Common myeloid progenitor, CD34-positive (primary cell): ENCODE measurements at regions not wholly inside any gene's neighbourhood (a gene's known extent, or its start where the extent isn't known, plus 50 kb on each side); places are given as distances from the start of the nearest gene placed in this dataset.
A peak's percentile ranks its signal among the peaks of the same experiment; 100 is the strongest.
"Not testable (repeated sequence)": the region's sequence is repeated elsewhere in the genome, so short reads cannot be mapped to it uniquely, and the experiment has no call there.

Source experiments
- CTCF ChIA-PET: fragments of 350-600 bp; sonication (Branson Sonifier 250); formaldehyde crosslinking; loops from one replicate; lab custom pipeline; 2021; ENCODE audit warnings: antibody characterized with exemption; lab: Charles Lee
- POLR2A ChIA-PET: fragments of 350-600 bp; sonication (Branson Sonifier 250); formaldehyde crosslinking; loops from one replicate; lab custom pipeline; 2021; ENCODE audit warnings: antibody characterized with exemption; lab: Charles Lee
- DNase-seq, 3 donors: peaks; one replicate each; pipeline versions ENCODE4 v3.0.0 to v3.0.0-alpha.2; 2013
- H3K27ac ChIP-seq, 2 experiments: 1 replicate in 1 of 2; 2 replicates in 1 of 2; pipeline ENCODE4 v1.7.0; 2013; ENCODE audit warnings: inconsistent platforms in 2 of 2, low read length in 2 of 2, mild to moderate bottlenecking in 2 of 2, low read depth in 1 of 2, moderate library complexity in 1 of 2; ENCODE audit not compliant: severe bottlenecking in 2 of 2, insufficient read depth in 1 of 2, poor library complexity in 1 of 2
- H3K27me3 ChIP-seq, 5 experiments: replicated peaks in 2 of 5; 1 replicate in 3 of 5; 2 replicates in 2 of 5; pipeline versions ENCODE4 v1.6.1 to v1.7.0; 2013; ENCODE audit warnings: low read length in 4 of 5, mild to moderate bottlenecking in 2 of 5, moderate library complexity in 2 of 5, inconsistent platforms in 1 of 5; ENCODE audit not compliant: insufficient read depth in 5 of 5, control insufficient read depth in 4 of 5
- H3K36me3 ChIP-seq, 4 experiments: 1 replicate in 2 of 4; 2 replicates in 2 of 4; pipeline versions ENCODE4 v1.6.1 to v1.7.0; 2013; ENCODE audit warnings: low read length in 3 of 4, control low read depth in 1 of 4, mild to moderate bottlenecking in 1 of 4; ENCODE audit not compliant: control insufficient read depth in 4 of 4, insufficient read depth in 4 of 4
- H3K4me1 ChIP-seq, 4 experiments: 1 replicate in 3 of 4; 2 replicates in 1 of 4; pipeline versions ENCODE4 v1.6.1 to v1.7.1; 2013; ENCODE audit warnings: low read length in 3 of 4, mild to moderate bottlenecking in 3 of 4, control low read depth in 1 of 4, inconsistent platforms in 1 of 4, moderate library complexity in 1 of 4; ENCODE audit not compliant: control insufficient read depth in 4 of 4, insufficient read depth in 4 of 4; ENCODE audit errors: control extremely low read depth in 1 of 4
- H3K4me3 ChIP-seq, 7 experiments: 1 replicate in 4 of 7; 2 replicates in 3 of 7; pipeline versions ENCODE4 v1.5.1 to v1.7.0; 2013; ENCODE audit warnings: mild to moderate bottlenecking in 7 of 7, low read length in 6 of 7, moderate library complexity in 6 of 7, inconsistent platforms in 2 of 7, low read depth in 2 of 7, control low read depth in 1 of 7; ENCODE audit not compliant: insufficient read depth in 4 of 7, control insufficient read depth in 1 of 7; ENCODE audit errors: extremely low read depth in 1 of 7
- H3K9me3 ChIP-seq, 5 experiments: 1 replicate in 4 of 5; 2 replicates in 1 of 5; pipeline versions ENCODE4 v1.6.1 to v1.7.1; 2013; ENCODE audit warnings: low read length in 4 of 5, mild to moderate bottlenecking in 2 of 5, inconsistent platforms in 1 of 5, low read depth in 1 of 5, moderate library complexity in 1 of 5; ENCODE audit not compliant: control insufficient read depth in 4 of 5, insufficient read depth in 2 of 5; ENCODE audit errors: control extremely low read depth in 1 of 5
- WGBS: methylation state at CpG from one replicate; pipeline ENCODE4 v1.1.5; 2013; ENCODE audit not compliant: insufficient coverage; 5-methylcytosine and 5-hydroxymethylcytosine counted together

DNA sequence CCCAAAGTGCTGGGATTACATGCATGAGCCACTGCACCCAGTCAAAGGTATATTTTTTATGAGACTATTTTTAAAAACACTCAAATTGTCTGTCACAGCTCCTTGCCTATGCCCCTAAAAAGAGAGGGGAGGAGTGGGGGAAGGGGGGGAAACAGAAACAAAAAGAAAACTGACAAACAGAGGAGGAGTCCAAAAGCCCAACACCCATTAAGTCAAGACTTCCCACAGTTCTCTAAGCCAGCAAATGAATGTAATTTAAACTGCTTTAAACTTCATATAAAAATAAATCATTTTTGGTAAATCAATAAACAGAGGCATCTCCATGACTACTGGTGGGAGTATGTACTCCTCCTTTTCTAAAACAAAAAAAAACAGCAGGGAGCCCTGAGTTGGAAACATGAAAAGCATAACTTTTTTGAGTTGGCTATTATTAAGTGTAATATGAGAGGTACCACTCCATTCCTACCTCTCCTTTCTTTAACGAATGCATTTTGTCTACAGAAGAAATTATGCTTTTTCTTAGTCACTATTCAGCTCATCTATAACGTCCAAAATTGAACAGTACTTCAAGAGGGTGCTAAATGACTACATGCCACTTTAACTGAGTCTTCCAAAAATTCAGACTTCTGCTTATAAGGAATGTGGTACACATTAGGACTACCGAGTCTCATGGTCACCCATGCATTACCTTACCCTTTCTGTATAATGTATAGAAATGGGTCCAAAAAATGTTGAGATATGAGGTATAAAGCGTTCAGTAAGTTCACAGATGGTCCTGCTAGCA, 119.0 kb upstream of the PRSS16 start:
- Histone ChIP-seq H3K4me1 (peaks cover 11 to 42% (median 28%) of the 10 kb centered on the region in 4 experiments), H3K36me3 (no peaks in the 10 kb centered on the region), H3K9me3 (no peaks in the 10 kb centered on the region), H3K4me3 (peak overlapping the region in 1 of 7 experiments; percentile 74), H3K27me3 (no peaks in the 10 kb centered on the region), H3K27ac (peak overlapping the region in 1 of 2 experiments; percentile 90)
- POLR2A ChIA-PET: interaction anchor here (0.6 to 1.4 kb wide), 2 partner anchors 17 to 19 kb away, joined by 3 to 9 read pairs; a partner anchor contains a TSS
- 100% methylated on average over 4 of the region's 4 CpGs for WGBS
- DNase-seq: peak in 2 of 3 donors; percentile 56 to 65
- CTCF ChIA-PET: interaction anchor here (0.6 to 2.6 kb wide), 6 partner anchors 15 to 265 kb away, joined by 3 to 12 read pairs (median 3); a partner anchor contains a TSS

DNA sequence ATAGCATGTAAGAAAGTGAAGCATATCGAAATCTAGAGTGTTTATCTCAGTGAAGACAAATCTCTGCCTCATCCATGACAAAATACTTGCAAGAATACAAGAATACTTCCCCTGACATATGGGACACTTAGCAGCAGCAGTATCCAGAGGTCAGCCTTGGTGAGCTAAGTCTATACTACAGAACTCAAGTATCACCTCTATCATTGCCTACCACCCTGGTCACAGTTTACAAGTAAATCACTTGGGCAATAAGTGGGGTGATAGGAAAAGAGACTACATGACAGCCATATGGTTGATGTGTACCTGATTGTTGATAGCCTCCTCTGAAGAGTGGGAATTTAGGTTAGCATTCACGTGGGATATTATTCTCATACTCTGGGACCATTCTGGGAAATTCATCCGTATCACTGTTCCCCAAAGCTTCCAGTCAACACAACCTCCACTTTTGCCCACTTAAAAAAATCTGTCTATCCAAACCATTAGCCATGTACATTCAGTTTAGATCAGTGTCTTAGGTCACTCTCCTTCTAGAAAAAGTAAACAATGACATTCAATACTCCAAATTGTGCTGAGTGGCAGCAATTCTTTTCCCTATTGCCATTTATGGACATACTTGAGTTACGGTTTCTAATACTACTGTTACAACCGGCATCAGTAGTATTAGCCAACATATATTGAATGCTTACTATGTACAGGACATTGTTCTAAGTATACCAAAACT, 118.2 kb upstream of the PRSS16 start:
- no peak for DNase-seq
- 100% methylated on average over 1 of the region's 5 CpGs for WGBS
- Histone ChIP-seq H3K27me3 (no peaks in the 10 kb centered on the region), H3K27ac (peak overlapping the region in 1 of 2 experiments; percentile 90), H3K4me1 (peaks cover 16 to 49% (median 35%) of the 10 kb centered on the region in 4 experiments), H3K4me3 (peak overlapping the region in 1 of 7 experiments; percentile 92), H3K9me3 (no peaks in the 10 kb centered on the region), H3K36me3 (no peaks in the 10 kb centered on the region)
- CTCF ChIA-PET: interaction anchor here (0.6 to 2.6 kb wide), 6 partner anchors 10 to 98 kb away, joined by 3 to 12 read pairs (median 3); a partner anchor contains a TSS
- POLR2A ChIA-PET: interaction anchor here (0.6 to 1.4 kb wide), 2 partner anchors 16 to 18 kb away, joined by 3 to 9 read pairs; a partner anchor contains a TSS

DNA sequence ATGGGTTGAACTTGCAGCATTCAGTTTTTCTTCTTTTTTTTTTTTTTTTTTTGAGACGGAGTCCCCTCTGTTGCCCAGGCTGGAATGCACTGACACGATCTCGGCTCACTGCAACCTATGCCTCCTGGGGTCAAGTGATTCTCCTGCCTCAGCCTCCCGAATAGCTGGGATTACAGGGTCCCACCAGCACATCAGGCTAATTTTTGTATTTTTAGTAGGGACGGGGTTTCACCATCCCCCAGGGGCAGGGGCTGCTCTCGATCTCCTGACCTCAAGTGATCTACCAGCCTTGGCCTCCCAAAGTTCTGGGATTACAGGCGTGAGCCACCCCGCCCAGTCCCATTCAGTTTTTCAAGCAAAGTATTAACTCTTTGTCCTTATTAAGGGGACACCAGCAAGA, 117.6 kb upstream of the PRSS16 start:
- Histone ChIP-seq H3K4me1 (peaks cover 16 to 56% (median 40%) of the 10 kb centered on the region in 4 experiments), H3K27ac (peak overlapping the region in 1 of 2 experiments; percentile 90), H3K36me3 (no peaks in the 10 kb centered on the region), H3K4me3 (peak overlapping the region in 2 of 7 experiments; percentile 82 to 92), H3K27me3 (no peaks in the 10 kb centered on the region), H3K9me3 (no peaks in the 10 kb centered on the region)
- CTCF ChIA-PET: interaction anchor here (1.0 to 1.3 kb wide), 2 partner anchors 9 to 30 kb away, joined by 3 to 4 read pairs; a partner anchor contains a TSS
- DNase-seq: no peak
- WGBS: 94% methylated on average over 7 of the region's 8 CpGs
- POLR2A ChIA-PET: no interaction called here

DNA sequence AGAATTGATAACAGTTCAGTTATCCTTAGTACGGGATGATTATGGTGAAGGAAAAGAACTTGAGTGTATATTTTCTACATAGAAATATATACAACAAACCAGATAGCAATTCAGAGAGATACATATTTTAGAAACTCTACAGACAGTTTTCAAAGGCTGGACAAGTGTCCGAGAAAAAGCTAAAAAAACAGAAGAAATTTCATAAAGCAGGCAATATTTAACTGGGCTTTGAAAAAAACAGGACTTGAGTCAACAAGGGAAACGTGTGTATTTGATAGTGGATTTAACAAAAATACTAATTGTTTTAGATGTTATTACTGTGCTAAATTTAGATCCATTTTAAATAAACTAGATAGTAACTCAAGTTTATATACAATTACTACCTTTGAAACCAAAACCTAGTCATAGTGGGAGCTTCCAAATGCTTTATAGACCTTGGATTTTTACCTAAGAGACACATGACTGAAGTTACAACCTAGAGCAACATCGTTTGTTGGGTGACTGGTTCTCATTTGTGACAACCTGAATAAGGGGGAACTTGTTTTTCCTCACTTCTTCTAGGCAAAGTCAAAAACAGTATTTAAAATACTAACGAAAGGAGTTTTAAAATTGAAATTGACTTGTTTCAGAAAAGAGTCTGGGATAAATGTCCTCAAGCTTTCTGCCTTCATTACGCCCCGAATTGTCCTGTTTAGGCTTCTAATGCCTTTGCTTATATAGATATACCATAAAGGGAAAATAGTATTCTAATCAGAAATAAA, 116.7 kb upstream of the PRSS16 start:
- Histone ChIP-seq H3K4me3 (peak overlapping the region in 6 of 7 experiments; percentile 82 to 92 (median 84)), H3K4me1 (peaks cover 16 to 62% (median 44%) of the 10 kb centered on the region in 4 experiments), H3K27me3 (no peaks in the 10 kb centered on the region), H3K36me3 (no peaks in the 10 kb centered on the region), H3K27ac (peak overlapping the region; percentile 61 to 90), H3K9me3 (no peaks in the 10 kb centered on the region)
- WGBS: 83% methylated on average over 1 of the region's 7 CpGs
- ChIA-PET CTCF (interaction anchor here (0.7 to 2.2 kb wide), 4 partner anchors 14 to 764 kb away, joined by 3 to 9 read pairs (median 4); no protein-coding TSS in a partner anchor), POLR2A (interaction anchor here (4.2 kb wide), 1 partner anchor 16 kb away, joined by 46 read pairs; a partner anchor contains a TSS)
- DNase-seq: peak in 2 of 3 donors; percentile 22 to 31

DNA sequence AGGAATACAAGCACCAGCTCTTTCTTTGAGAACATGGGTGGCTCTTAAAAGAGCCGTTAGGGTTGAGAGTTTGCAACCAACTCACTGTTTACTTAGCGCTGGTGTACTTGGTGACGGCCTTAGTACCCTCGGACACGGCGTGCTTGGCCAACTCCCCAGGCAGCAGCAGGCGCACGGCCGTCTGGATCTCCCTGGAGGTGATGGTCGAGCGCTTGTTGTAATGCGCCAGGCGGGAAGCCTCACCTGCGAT, 115.3 kb upstream of the PRSS16 start:
- Histone ChIP-seq H3K4me1 (peaks cover 16 to 70% (median 44%) of the 10 kb centered on the region in 4 experiments), H3K4me3 (peak overlapping the region; percentile 61 to 92 (median 84)), H3K27ac (peak overlapping the region in 1 of 2 experiments; percentile 90)
- WGBS: 0% methylated on average over 12 of the region's 14 CpGs
- H3K9me3 ChIP-seq, DNase-seq, H3K27me3 ChIP-seq, H3K36me3 ChIP-seq: not testable (repeated sequence)
- CTCF ChIA-PET: interaction anchor here (0.6 to 2.2 kb wide), 5 partner anchors 13 to 934 kb away, joined by 3 to 9 read pairs (median 4); a partner anchor contains a TSS
- POLR2A ChIA-PET: interaction anchor here (0.7 to 4.2 kb wide), 5 partner anchors 11 to 1099 kb away, joined by 3 to 46 read pairs (median 8); a partner anchor contains a TSS

DNA sequence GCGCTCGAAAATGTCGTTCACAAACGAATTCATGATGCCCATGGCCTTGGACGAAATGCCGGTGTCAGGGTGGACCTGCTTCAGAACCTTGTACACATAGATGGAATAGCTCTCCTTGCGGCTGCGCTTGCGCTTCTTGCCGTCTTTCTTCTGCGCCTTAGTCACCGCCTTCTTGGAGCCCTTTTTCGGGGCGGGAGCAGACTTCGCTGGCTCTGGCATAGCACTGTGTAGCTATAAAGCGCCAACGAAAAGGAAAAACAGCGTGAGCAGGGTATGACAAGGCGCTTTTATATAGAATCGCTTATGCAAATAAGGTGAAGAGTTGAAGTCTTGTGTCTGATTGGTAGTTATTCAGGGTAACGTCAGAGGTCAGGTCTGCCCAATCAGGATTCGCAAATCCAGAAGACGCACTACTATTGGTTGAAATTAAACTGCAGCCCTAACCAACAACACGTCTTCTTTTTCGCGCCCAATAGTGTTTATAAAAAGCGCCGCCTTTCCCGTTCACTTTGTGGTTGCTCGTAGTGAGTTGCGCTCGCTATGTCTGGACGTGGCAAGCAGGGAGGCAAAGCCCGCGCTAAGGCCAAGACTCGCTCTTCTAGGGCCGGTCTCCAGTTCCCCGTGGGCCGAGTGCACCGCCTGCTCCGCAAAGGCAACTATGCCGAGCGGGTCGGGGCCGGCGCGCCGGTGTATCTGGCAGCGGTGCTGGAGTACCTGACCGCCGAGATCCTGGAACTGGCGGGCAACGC, 114.8 kb upstream of the PRSS16 start:
- Histone ChIP-seq H3K27me3 (no peaks in the 10 kb centered on the region), H3K4me1 (peaks cover 11 to 72% (median 43%) of the 10 kb centered on the region in 4 experiments), H3K9me3 (no peaks in the 10 kb centered on the region), H3K36me3 (no peaks in the 10 kb centered on the region), H3K27ac (peak overlapping the region; percentile 50 to 90), H3K4me3 (peak overlapping the region; percentile 68 to 92 (median 84))
- 0% methylated on average over 39 of the region's 53 CpGs for WGBS
- ChIA-PET CTCF (interaction anchor here (0.6 to 2.2 kb wide), 6 partner anchors 11 to 934 kb away, joined by 3 to 9 read pairs (median 4); a partner anchor contains a TSS), POLR2A (interaction anchor here (0.5 to 4.2 kb wide), 10 partner anchors 11 to 1099 kb away, joined by 3 to 46 read pairs (median 4); a partner anchor contains a TSS)
- peak; percentile 100 for DNase-seq
